ENCODE measurements at regions not wholly inside any gene's neighbourhood (a gene's known extent, or its start where the extent isn't known, plus 50 kb on each side); places are given as distances from the start of the nearest gene placed in this dataset.

- TF ChIP-seq CTCF (IDR thresholded peaks at IDR 0.05; ENCODE audit: unreplicated experiment), result no peak
- no peak overlapping the region for H3K4me3 Mint-ChIP-seq (ENCODE audit: low read depth)
- no peaks in the 10 kb centered on the region for H3K36me3 Mint-ChIP-seq (ENCODE audit: insufficient read depth)
- no peak for DNase-seq (ENCODE audit: low spot score, unreplicated experiment)
- no peaks in the 10 kb centered on the region for H3K4me1 Mint-ChIP-seq (ENCODE audit: low read depth)
- no peak overlapping the region for H3K27ac Mint-ChIP-seq
- peaks cover 10% of the 10 kb centered on the region for H3K27me3 Mint-ChIP-seq
- peaks cover 6% of the 10 kb centered on the region for H3K9me3 Mint-ChIP-seq (ENCODE audit: low read depth)
Measured at GRCh38 chr6:33923857-33924514, 120.2 kb upstream of the MLN start.

- DNase-seq (ENCODE audit: low spot score, unreplicated experiment), result no peak
- Mint-ChIP-seq H3K36me3 (ENCODE audit: insufficient read depth) (no peaks in the 10 kb centered on the region), H3K9me3 (ENCODE audit: low read depth) (no peaks in the 10 kb centered on the region), H3K27ac (no peak overlapping the region), H3K4me1 (ENCODE audit: low read depth) (no peaks in the 10 kb centered on the region), H3K4me3 (ENCODE audit: low read depth) (no peak overlapping the region), H3K27me3 (peaks cover 10% of the 10 kb centered on the region)
- no peak for TF ChIP-seq CTCF (IDR thresholded peaks at IDR 0.05; ENCODE audit: unreplicated experiment)
Measured at GRCh38 chr6:33921745-33922144, 117.9 kb upstream of the MLN start.

- DNase-seq (ENCODE audit: low spot score, unreplicated experiment), result no peak
- H3K4me1 Mint-ChIP-seq (ENCODE audit: low read depth), result no peaks in the 10 kb centered on the region
- peaks cover 29% of the 10 kb centered on the region for H3K27me3 Mint-ChIP-seq
- TF ChIP-seq CTCF (IDR thresholded peaks at IDR 0.05; ENCODE audit: unreplicated experiment), result no peak
- H3K36me3 Mint-ChIP-seq (ENCODE audit: insufficient read depth), result no peaks in the 10 kb centered on the region
- H3K27ac Mint-ChIP-seq, result no peak overlapping the region
- H3K4me3 Mint-ChIP-seq (ENCODE audit: low read depth), result no peak overlapping the region
- H3K9me3 Mint-ChIP-seq (ENCODE audit: low read depth), result no peaks in the 10 kb centered on the region
Measured at GRCh38 chr6:33918175-33918695, 114.4 kb upstream of the MLN start.

- no peak for TF ChIP-seq CTCF (IDR thresholded peaks at IDR 0.05; ENCODE audit: unreplicated experiment)
- H3K27me3 Mint-ChIP-seq, result peaks cover 42% of the 10 kb centered on the region
- H3K4me1 Mint-ChIP-seq (ENCODE audit: low read depth), result peaks cover 1% of the 10 kb centered on the region
- H3K9me3 Mint-ChIP-seq (ENCODE audit: low read depth), result no peaks in the 10 kb centered on the region
- H3K27ac Mint-ChIP-seq, result no peak overlapping the region
- no peak for DNase-seq (ENCODE audit: low spot score, unreplicated experiment)
- no peaks in the 10 kb centered on the region for H3K36me3 Mint-ChIP-seq (ENCODE audit: insufficient read depth)
- no peak overlapping the region for H3K4me3 Mint-ChIP-seq (ENCODE audit: low read depth)
Measured at GRCh38 chr6:33915134-33915533, 111.3 kb upstream of the MLN start.

GRCh38 chr6:33914645-33915044, 110.8 kb upstream of the MLN start:
- H3K4me1 Mint-ChIP-seq (ENCODE audit: low read depth), result peaks cover 5% of the 10 kb centered on the region
- H3K27me3 Mint-ChIP-seq, result peaks cover 38% of the 10 kb centered on the region
- no peak overlapping the region for H3K27ac Mint-ChIP-seq

More at GRCh38 chr6:33914645-33915044, 110.8 kb upstream of the MLN start:
- no peaks in the 10 kb centered on the region for H3K9me3 Mint-ChIP-seq (ENCODE audit: low read depth)
- no peak for TF ChIP-seq CTCF (IDR thresholded peaks at IDR 0.05; ENCODE audit: unreplicated experiment)
- no peak for DNase-seq (ENCODE audit: low spot score, unreplicated experiment)
- no peaks in the 10 kb centered on the region for H3K36me3 Mint-ChIP-seq (ENCODE audit: insufficient read depth)
- no peak overlapping the region for H3K4me3 Mint-ChIP-seq (ENCODE audit: low read depth)
